ENCODE measurements at regions not wholly inside any gene's neighbourhood (a gene's known extent, or its start where the extent isn't known, plus 50 kb on each side); places are given as distances from the start of the nearest gene placed in this dataset.

GRCh38 chr2:6741229-6741628 is 124.5 kb downstream of the CMPK2 start:
- in situ Hi-C loops (cut with HindIII; ENCODE audit: low pct_unique_long_range_greater_than_20kb, low sequenced_read_pairs) (no loop called here), intact Hi-C loops (cut with micrococcal nuclease; ENCODE audit: unreplicated experiment) (no loop called here)
- no peak for TF ChIP-seq POLR2AphosphoS5 (IDR thresholded peaks at IDR 0.05; ENCODE audit: low read depth, low read length)
- TF ChIP-seq REST (IDR thresholded peaks at IDR 0.05; ENCODE audit: insufficient read depth in 1 of 2, low read depth in 2 of 2, low read length in 1 of 2), result no peak
- no peak for TF ChIP-seq SIN3A (IDR thresholded peaks at IDR 0.05; ENCODE audit: borderline replicate concordance, insufficient read depth, low read depth, low read length)
- TF ChIP-seq CTCF (IDR thresholded peaks at IDR 0.05), result no peak
- TF ChIP-seq TCF7L2 (IDR thresholded peaks at IDR 0.05; ENCODE audit: low read depth, low read length), result no peak
- Histone ChIP-seq H3K9me3 (ENCODE audit: control insufficient read depth, insufficient read depth, low read depth, low read length) (no peaks in the 10 kb centered on the region), H3K27ac (ENCODE audit: low read length) (no peak overlapping the region), H3K27me3 (ENCODE audit: control insufficient read depth, insufficient read depth, low read length) (no peaks in the 10 kb centered on the region), H3K36me3 (ENCODE audit: control insufficient read depth, insufficient read depth, low read length) (no peaks in the 10 kb centered on the region), H3K4me3 (ENCODE audit: low read depth in 2 of 2, low read length in 2 of 2) (no peak overlapping the region), H3K4me1 (ENCODE audit: control insufficient read depth, insufficient read depth, low read length) (no peaks in the 10 kb centered on the region)
- ATAC-seq, result no peak
- POLR2A ChIA-PET, result no interaction called here
- CTCF ChIA-PET, result no interaction called here
- no peak for DNase-seq (ENCODE audit: low read depth, low spot score)
- BruUV-seq (replicated peaks), result no TSS peak

- ChIA-PET CTCF (no interaction called here), POLR2A (no interaction called here)
- H3K36me3 ChIP-seq (ENCODE audit: control insufficient read depth, insufficient read depth, low read length), result no peaks in the 10 kb centered on the region
- no peaks in the 10 kb centered on the region for H3K4me1 ChIP-seq (ENCODE audit: control insufficient read depth, insufficient read depth, low read length)
- H3K9me3 ChIP-seq (ENCODE audit: control insufficient read depth, insufficient read depth, low read depth, low read length), result no peaks in the 10 kb centered on the region
- DNase-seq (ENCODE audit: low read depth, low spot score) (no peak), ATAC-seq (no peak)
- TF ChIP-seq SIN3A (IDR thresholded peaks at IDR 0.05; ENCODE audit: borderline replicate concordance, insufficient read depth, low read depth, low read length), result no peak
- no peak for TF ChIP-seq POLR2AphosphoS5 (IDR thresholded peaks at IDR 0.05; ENCODE audit: low read depth, low read length)
- TF ChIP-seq REST (IDR thresholded peaks at IDR 0.05; ENCODE audit: insufficient read depth in 1 of 2, low read depth in 2 of 2, low read length in 1 of 2), result no peak
- no peak overlapping the region for H3K27ac ChIP-seq (ENCODE audit: low read length)
- intact Hi-C loops (cut with micrococcal nuclease; ENCODE audit: unreplicated experiment) (no loop called here), in situ Hi-C loops (cut with HindIII; ENCODE audit: low pct_unique_long_range_greater_than_20kb, low sequenced_read_pairs) (no loop called here)
- no peak overlapping the region for H3K4me3 ChIP-seq (ENCODE audit: low read depth in 2 of 2, low read length in 2 of 2)
- H3K27me3 ChIP-seq (ENCODE audit: control insufficient read depth, insufficient read depth, low read length), result no peaks in the 10 kb centered on the region
- no TSS peak for BruUV-seq (replicated peaks)
Observed at GRCh38 chr2:6744038-6744437, 121.7 kb downstream of the CMPK2 start.
